NB4 (cell line): ENCODE measurements at regions not wholly inside any gene's neighbourhood (a gene's known extent, or its start where the extent isn't known, plus 50 kb on each side); places are given as distances from the start of the nearest gene placed in this dataset.

ENCODE experiments used
- POLR2A ChIP-seq: IDR thresholded peaks from 2 replicates; pipeline ENCODE4 v1.6.1; 2011; ENCODE audit warnings: mild to moderate bottlenecking; ENCODE audit not compliant: insufficient read length; ENCODE audit errors: extremely low read depth
- TF ChIP-seq, protein P1 (sequence below): IDR thresholded peaks from one replicate; pipeline ENCODE4 v1.5.1; 2012; ENCODE audit warnings: low read depth, low read length

DNA sequence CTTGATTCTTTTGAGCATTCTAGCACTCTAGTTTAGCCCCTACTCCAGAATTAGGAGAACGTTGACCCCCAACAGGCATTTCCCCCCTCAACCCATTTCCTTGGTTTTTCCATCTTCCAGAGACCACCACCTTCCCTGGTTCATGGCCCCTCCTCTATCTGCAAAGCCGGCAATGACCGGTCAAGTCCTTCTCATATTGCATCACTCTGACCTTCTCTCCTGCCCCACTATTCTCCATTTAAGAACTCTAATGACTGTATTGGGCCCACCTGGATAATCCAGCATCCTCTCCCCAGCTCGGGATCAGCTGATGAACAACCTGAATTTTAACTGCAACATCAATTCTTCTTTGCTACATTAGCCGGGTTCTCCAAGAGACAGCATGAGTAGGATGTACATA, 437.4 kb downstream of the NPHP4 start:
- TF ChIP-seq, protein P1, sequence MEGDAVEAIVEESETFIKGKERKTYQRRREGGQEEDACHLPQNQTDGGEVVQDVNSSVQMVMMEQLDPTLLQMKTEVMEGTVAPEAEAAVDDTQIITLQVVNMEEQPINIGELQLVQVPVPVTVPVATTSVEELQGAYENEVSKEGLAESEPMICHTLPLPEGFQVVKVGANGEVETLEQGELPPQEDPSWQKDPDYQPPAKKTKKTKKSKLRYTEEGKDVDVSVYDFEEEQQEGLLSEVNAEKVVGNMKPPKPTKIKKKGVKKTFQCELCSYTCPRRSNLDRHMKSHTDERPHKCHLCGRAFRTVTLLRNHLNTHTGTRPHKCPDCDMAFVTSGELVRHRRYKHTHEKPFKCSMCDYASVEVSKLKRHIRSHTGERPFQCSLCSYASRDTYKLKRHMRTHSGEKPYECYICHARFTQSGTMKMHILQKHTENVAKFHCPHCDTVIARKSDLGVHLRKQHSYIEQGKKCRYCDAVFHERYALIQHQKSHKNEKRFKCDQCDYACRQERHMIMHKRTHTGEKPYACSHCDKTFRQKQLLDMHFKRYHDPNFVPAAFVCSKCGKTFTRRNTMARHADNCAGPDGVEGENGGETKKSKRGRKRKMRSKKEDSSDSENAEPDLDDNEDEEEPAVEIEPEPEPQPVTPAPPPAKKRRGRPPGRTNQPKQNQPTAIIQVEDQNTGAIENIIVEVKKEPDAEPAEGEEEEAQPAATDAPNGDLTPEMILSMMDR: no peak
- TF ChIP-seq POLR2A: no peak
